GM19455 (cell line): ENCODE measurements at regions not wholly inside any gene's neighbourhood (a gene's known extent, or its start where the extent isn't known, plus 50 kb on each side); places are given as distances from the start of the nearest gene placed in this dataset.

Experiments
- ATAC-seq: cut with Tn5 transposase; IDR thresholded peaks from one replicate; pipeline ENCODE4 v1.9.1; 2021; ENCODE audit not compliant: unreplicated experiment

DNA sequence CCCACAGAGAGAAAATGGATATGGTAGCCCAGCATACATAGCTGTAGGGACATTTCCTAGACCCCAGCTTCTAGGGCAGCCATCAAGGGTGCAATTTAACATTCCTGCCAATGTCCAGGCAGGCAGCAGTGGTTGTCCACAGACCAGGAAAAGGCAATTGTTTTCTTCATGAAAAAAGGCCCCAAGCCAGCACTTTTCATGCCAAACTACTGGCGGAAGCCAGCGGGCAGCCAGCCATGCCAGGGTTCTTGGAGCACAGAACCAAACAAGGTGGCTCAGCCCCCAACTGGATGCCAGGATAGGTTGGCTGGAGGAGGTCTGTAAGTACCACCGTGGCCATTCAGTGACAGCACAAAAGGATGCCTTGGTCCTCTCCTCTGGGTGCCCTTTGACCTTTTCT, 94.6 kb downstream of the BANF2 start:
- ATAC-seq, result no peak

DNA sequence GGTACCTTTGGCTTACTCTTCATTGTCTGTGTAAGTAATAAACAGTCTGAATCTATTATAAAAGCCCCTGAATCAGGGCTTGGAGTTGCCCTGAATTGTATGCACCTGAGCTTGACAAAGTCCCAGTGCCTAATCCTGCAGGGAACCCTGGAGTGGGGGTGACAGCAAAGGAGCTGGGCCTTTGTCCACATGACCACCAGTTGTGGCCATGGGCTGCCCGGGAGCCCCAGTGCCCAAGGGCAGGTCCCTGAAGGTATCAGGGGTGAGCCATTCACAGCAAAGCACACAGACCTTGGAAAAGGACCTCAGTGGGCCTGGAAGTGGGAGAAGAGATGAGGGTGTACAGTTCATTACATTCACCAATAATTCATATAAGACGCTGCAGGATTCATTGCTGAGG, 94.2 kb downstream of the BANF2 start:
- no peak for ATAC-seq

DNA sequence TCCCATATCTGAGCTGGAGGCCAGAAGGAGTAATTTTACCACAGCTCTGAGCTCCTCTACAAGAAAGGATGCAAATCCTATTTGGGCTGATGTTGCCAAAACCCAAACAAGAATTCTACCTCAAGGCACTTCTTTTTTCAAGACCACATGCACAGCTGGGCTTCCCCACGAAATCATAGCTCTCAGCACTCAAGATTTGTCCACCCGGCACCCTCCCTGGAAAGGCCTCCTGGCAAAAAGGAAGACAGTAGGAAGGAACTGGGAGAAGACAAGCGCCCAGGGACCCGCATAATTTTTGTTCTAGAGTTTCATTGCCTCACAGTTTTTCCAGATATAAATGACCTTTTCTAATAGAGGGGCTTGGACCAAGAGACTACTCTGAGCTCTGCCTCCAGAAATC, 90.5 kb downstream of the BANF2 start:
- ATAC-seq, result no peak

DNA sequence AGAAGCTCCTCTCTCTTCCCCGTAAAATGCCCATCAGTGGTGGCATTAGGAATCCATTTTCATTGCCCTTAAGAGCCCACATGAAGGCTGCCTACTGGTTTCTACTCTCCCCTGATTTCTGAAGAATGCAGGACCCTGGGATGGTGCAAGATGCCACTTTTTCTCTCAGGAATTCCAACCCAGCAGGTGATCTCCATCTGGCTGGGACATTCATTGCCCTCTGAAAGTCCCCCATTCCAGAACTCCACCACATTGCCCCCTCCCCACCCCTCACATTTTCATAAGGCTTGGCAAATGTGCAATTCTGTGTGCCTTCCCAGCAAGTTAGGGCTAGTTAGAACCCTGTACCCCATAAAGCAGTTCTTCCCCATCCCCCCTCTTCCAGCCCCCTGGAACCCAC, 88.0 kb downstream of the BANF2 start:
- no peak for ATAC-seq

DNA sequence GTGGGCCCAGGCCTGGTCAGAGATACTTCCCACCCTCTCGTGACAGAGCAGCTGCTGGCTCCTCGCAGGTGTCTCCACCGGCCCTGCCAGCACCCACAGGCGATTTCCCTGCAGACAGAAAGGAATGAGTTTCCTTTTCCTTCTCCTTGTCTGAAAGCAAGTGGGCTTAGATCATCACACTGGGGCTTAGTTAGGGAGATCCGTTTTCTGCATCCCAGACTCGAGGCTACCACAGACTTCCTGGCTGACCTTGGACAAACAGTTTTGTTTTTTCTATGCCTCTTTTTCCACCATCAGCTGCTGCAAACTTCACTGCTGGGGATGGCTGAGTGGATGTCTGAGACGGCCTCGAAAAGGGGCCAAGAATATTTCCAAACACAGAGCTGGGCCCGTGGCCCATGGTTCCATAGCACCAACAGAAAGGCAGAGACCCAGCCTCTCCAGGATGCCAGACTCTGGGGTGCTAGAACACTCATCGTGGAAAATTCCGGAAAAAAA, 86.5 kb downstream of the BANF2 start:
- ATAC-seq, result no peak
